GM23338 (cell line): ENCODE measurements at regions not wholly inside any gene's neighbourhood (a gene's known extent, or its start where the extent isn't known, plus 50 kb on each side); places are given as distances from the start of the nearest gene placed in this dataset.

ENCODE experiments used
- CREB1 ChIP-seq: fragments of 250-450 bp; sonication (Bioruptor Pico); IDR thresholded peaks from 2 replicates; pipeline ENCODE4 v1.5.0; 2020; ENCODE audit warnings: low read depth, mild to moderate bottlenecking, moderate library complexity
- ETS1 ChIP-seq: IDR thresholded peaks from 2 replicates; pipeline ENCODE4 v1.6.1; 2016; ENCODE audit warnings: antibody characterized with exemption
- EZH2 ChIP-seq: fragments of 200-600 bp; sonication (generic); IDR thresholded peaks from one replicate; pipeline ENCODE4 v1.8.0; 2017; ENCODE audit warnings: antibody characterized with exemption, mild to moderate bottlenecking, low read depth; ENCODE audit not compliant: unreplicated experiment
- POLR2AphosphoS5 ChIP-seq: IDR thresholded peaks from 2 replicates; pipeline ENCODE4 v1.6.1; 2016; ENCODE audit warnings: antibody characterized with exemption, low read depth
- REST ChIP-seq: IDR thresholded peaks from one replicate; pipeline ENCODE4 v1.6.1; 2018; ENCODE audit warnings: antibody characterized with exemption; ENCODE audit not compliant: unreplicated experiment
- STAT1 ChIP-seq: IDR thresholded peaks from one replicate; pipeline ENCODE4 v1.6.1; 2016; ENCODE audit warnings: antibody characterized with exemption; ENCODE audit not compliant: unreplicated experiment
- ZNF114 ChIP-seq: fragments of 250-450 bp; sonication (Bioruptor Pico); IDR thresholded peaks from 2 replicates; pipeline ENCODE4 v1.5.0; 2020; ENCODE audit warnings: mild to moderate bottlenecking, moderate library complexity
- ZNF331 ChIP-seq: fragments of 250-450 bp; sonication (Bioruptor Pico); IDR thresholded peaks from 2 replicates; pipeline ENCODE4 v1.5.0; 2020; ENCODE audit warnings: low read depth, mild to moderate bottlenecking, moderate library complexity
- ZNF462 ChIP-seq: fragments of 250-450 bp; sonication (Bioruptor Pico); IDR thresholded peaks from 2 replicates; pipeline ENCODE4 v1.5.0; 2020; ENCODE audit warnings: mild to moderate bottlenecking, moderate library complexity

- TF ChIP-seq ZNF462 (CRISPR knock-in tag) (no peak), POLR2AphosphoS5 (no peak), ZNF331 (CRISPR knock-in tag) (no peak), ETS1 (no peak), ZNF114 (CRISPR knock-in tag) (no peak), CREB1 (CRISPR knock-in tag) (no peak), REST (no peak), EZH2 (no peak), STAT1 (no peak)
Measured at GRCh38 chr6:104123227-104123626, 736.5 kb downstream of the HACE1 start (continued).
